HCT116 (cell line): ENCODE measurements at regions not wholly inside any gene's neighbourhood (a gene's known extent, or its start where the extent isn't known, plus 50 kb on each side); places are given as distances from the start of the nearest gene placed in this dataset.

Experiments
- ATAC-seq: fragments of 200-7000 bp; cut with Tn5 transposase; 2 replicates; pipeline ENCODE4 v1.9.1; 2020; ENCODE audit warnings: mild to moderate bottlenecking, moderate library complexity
- BruUV-seq: library from RNA; stranded (reverse); fragments of 400-500 nt; replicated peaks from 2 replicates; lab custom pipeline; 2021; lab: Mats Ljungman, UMichigan
- CTCF ChIA-PET: fragments of 300-600 bp; sonication (Branson Sonifier 250); formaldehyde crosslinking; loops from one replicate; lab custom pipeline; 2021; ENCODE audit warnings: antibody characterized with exemption; lab: Charles Lee
- POLR2A ChIA-PET: fragments of 300-600, 350-600 bp; sonication (Branson Sonifier 250); formaldehyde crosslinking; loops from one replicate; lab custom pipeline; 2021; ENCODE audit warnings: antibody characterized with exemption; lab: Charles Lee
- RAD21 ChIA-PET, 2 experiments: fragments of 300-600 bp; sonication (Branson Sonifier 250); formaldehyde crosslinking; loops; one replicate each; lab custom pipeline; 2023; ENCODE audit warnings: low total read pairs in 2 of 2; ENCODE audit not compliant: uncharacterized antibody in 2 of 2, unreplicated experiment in 2 of 2, low non-redundant PET in 1 of 2; lab: Charles Lee
- DNase-seq: peaks from one replicate; pipeline ENCODE4 v3.0.0-alpha.2; 2010; ENCODE audit warnings: low read depth, low spot score
- H2AFZ ChIP-seq: fragments of 200-600 bp; shearing (Covaris generic), sonication (generic); 2 replicates; pipeline ENCODE4 v1.6.1; 2017; ENCODE audit warnings: low read depth, mixed run types, mixed read lengths, antibody characterized with exemption, low read length; ENCODE audit not compliant: poor library complexity, severe bottlenecking
- H3K27ac ChIP-seq: 2 replicates; pipeline ENCODE4 v1.5.1; 2012; ENCODE audit warnings: low read depth, low read length
- H3K27me3 ChIP-seq: fragments of 200-600 bp; sonication (generic); 2 replicates; pipeline ENCODE4 v1.6.1; 2016; ENCODE audit warnings: mixed run types, low read length, mixed read lengths; ENCODE audit not compliant: insufficient read depth
- H3K36me3 ChIP-seq, 2 experiments: fragments of 200-500 bp in 1 of 2; fragments of 200-600 bp in 1 of 2; sonication (Bioruptor generic) in 1 of 2; sonication (generic) in 1 of 2; 2 replicates each; pipeline versions ENCODE4 v1.5.1 to v1.6.1; 2014 to 2016; ENCODE audit warnings: low read length in 2 of 2, inconsistent platforms in 1 of 2, mixed read lengths in 1 of 2, mixed run types in 1 of 2; ENCODE audit not compliant: insufficient read depth in 2 of 2, control insufficient read depth in 1 of 2
- H3K4me1 ChIP-seq, 2 experiments: fragments of 200-600 bp in 1 of 2; sonication (generic) in 1 of 2; 2 replicates each; pipeline versions ENCODE4 v1.5.1 to v1.6.1; 2012 to 2017; ENCODE audit warnings: low read length in 2 of 2, inconsistent platforms in 1 of 2, mild to moderate bottlenecking in 1 of 2, mixed read lengths in 1 of 2, mixed run types in 1 of 2, moderate library complexity in 1 of 2; ENCODE audit not compliant: insufficient read depth in 2 of 2, control insufficient read depth in 1 of 2
- H3K4me2 ChIP-seq: fragments of 200-600 bp; sonication (generic); 2 replicates; pipeline ENCODE4 v1.6.1; 2017; ENCODE audit warnings: mixed run types, low read length, mixed read lengths
- H3K4me3 ChIP-seq, 2 experiments: fragments of 200-600 bp in 1 of 2; sonication (generic) in 1 of 2; replicated peaks in 1 of 2; 2 replicates each; pipeline ENCODE4 v1.5.1; 2011 to 2016; ENCODE audit warnings: low read length in 2 of 2, control low read depth in 1 of 2, low read depth in 1 of 2, mild to moderate bottlenecking in 1 of 2, mixed read lengths in 1 of 2, mixed run types in 1 of 2
- H3K79me2 ChIP-seq: fragments of 200-600 bp; sonication (generic); 2 replicates; pipeline ENCODE4 v1.6.1; 2017; ENCODE audit warnings: mild to moderate bottlenecking, mixed run types, low read length, moderate library complexity, mixed read lengths; ENCODE audit not compliant: insufficient read depth
- H3K9ac ChIP-seq: fragments of 200-600 bp; sonication (generic); 2 replicates; pipeline ENCODE4 v1.6.1; 2016; ENCODE audit warnings: low read length, mixed read lengths
- H3K9me2 ChIP-seq: fragments of 200-600 bp; sonication (generic), shearing (Covaris generic); 2 replicates; pipeline ENCODE4 v1.6.1; 2017; ENCODE audit warnings: mixed run types, mild to moderate bottlenecking, moderate library complexity; ENCODE audit not compliant: insufficient read depth
- H3K9me3 ChIP-seq, 2 experiments: fragments of 200-500 bp in 1 of 2; fragments of 200-600 bp in 1 of 2; sonication (Bioruptor generic) in 1 of 2; sonication (generic) in 1 of 2; 2 replicates each; pipeline ENCODE4 v1.6.1; 2014 to 2017; ENCODE audit warnings: low read length in 2 of 2, mixed read lengths in 2 of 2, inconsistent platforms in 1 of 2, low read depth in 1 of 2, mild to moderate bottlenecking in 1 of 2, mixed run types in 1 of 2, moderate library complexity in 1 of 2; ENCODE audit not compliant: control insufficient read depth in 1 of 2, insufficient read depth in 1 of 2
- H4K20me1 ChIP-seq: fragments of 200-600 bp; sonication (generic), shearing (Covaris generic); 2 replicates; pipeline ENCODE4 v1.6.1; 2017; ENCODE audit warnings: mixed run types, mild to moderate bottlenecking, moderate library complexity; ENCODE audit not compliant: insufficient read depth
- CEBPB ChIP-seq: IDR thresholded peaks from 2 replicates; pipeline ENCODE4 v1.6.1; 2012; ENCODE audit warnings: low read depth
- EZH2phosphoT487 ChIP-seq: fragments of 200-600 bp; IDR thresholded peaks from 2 replicates; pipeline ENCODE4 v1.6.1; 2018; ENCODE audit warnings: antibody characterized with exemption, borderline replicate concordance
- FOSL1 ChIP-seq: IDR thresholded peaks from 2 replicates; pipeline ENCODE4 v1.6.1; 2012; ENCODE audit warnings: low read depth
- MAX ChIP-seq: IDR thresholded peaks from 2 replicates; pipeline ENCODE4 v1.6.1; 2012
- POLR2A ChIP-seq: IDR thresholded peaks from 2 replicates; pipeline ENCODE4 v1.7.0; 2011; ENCODE audit warnings: borderline replicate concordance; ENCODE audit not compliant: insufficient read depth, insufficient read length; ENCODE audit errors: extremely low read depth
- POLR2AphosphoS5 ChIP-seq: IDR thresholded peaks from 2 replicates; pipeline ENCODE4 v1.6.1; 2011; ENCODE audit warnings: mild to moderate bottlenecking, low read depth, low read length, moderate library complexity
- RAD21 ChIP-seq: IDR thresholded peaks from 2 replicates; pipeline ENCODE4 v1.6.1; 2012; ENCODE audit warnings: low read depth, mild to moderate bottlenecking
- REST ChIP-seq: IDR thresholded peaks from 2 replicates; pipeline ENCODE4 v1.6.1; 2012; ENCODE audit warnings: low read depth
- intact Hi-C: fragments of 100-400 bp; cut with micrococcal nuclease; formaldehyde crosslinking; loops from 2 replicates; pipeline ENCODE4 v1.10.0; 2022
- TF ChIP-seq, protein P1 (sequence below): IDR thresholded peaks from 2 replicates; pipeline ENCODE4 v1.6.1; 2011; ENCODE audit warnings: mild to moderate bottlenecking, low read length, moderate library complexity; ENCODE audit not compliant: insufficient replicate concordance; ENCODE audit errors: extremely low read depth

- ATAC-seq (no peak), DNase-seq (no peak)
- ChIA-PET POLR2A (no interaction called here), CTCF (no interaction called here), RAD21 (no interaction called here)
- Histone ChIP-seq H3K27me3 (no peaks in the 10 kb centered on the region), H3K79me2 (no peaks in the 10 kb centered on the region), H3K9ac (no peak overlapping the region), H3K27ac (no peak overlapping the region), H2AFZ (no peak overlapping the region), H3K36me3 (no peaks in the 10 kb centered on the region), H3K9me3 (peaks cover 0 to 3% of the 10 kb centered on the region in 2 experiments; a peak in 1 of 4 replicates), H3K9me2 (no peaks in the 10 kb centered on the region), H3K4me1 (no peaks in the 10 kb centered on the region), H3K4me3 (no peak overlapping the region), H4K20me1 (no peaks in the 10 kb centered on the region; the same call in 1 of the 2 replicates), H3K4me2 (no peak overlapping the region)
- intact Hi-C loops: no loop called here
- TF ChIP-seq, protein P1, sequence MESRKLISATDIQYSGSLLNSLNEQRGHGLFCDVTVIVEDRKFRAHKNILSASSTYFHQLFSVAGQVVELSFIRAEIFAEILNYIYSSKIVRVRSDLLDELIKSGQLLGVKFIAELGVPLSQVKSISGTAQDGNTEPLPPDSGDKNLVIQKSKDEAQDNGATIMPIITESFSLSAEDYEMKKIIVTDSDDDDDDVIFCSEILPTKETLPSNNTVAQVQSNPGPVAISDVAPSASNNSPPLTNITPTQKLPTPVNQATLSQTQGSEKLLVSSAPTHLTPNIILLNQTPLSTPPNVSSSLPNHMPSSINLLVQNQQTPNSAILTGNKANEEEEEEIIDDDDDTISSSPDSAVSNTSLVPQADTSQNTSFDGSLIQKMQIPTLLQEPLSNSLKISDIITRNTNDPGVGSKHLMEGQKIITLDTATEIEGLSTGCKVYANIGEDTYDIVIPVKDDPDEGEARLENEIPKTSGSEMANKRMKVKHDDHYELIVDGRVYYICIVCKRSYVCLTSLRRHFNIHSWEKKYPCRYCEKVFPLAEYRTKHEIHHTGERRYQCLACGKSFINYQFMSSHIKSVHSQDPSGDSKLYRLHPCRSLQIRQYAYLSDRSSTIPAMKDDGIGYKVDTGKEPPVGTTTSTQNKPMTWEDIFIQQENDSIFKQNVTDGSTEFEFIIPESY: no peak
- TF ChIP-seq RAD21: no peak
- no peak for TF ChIP-seq CEBPB
- no peak for TF ChIP-seq FOSL1
- TF ChIP-seq EZH2phosphoT487: no peak
- no peak for TF ChIP-seq REST
- TF ChIP-seq MAX: no peak
- TF ChIP-seq POLR2AphosphoS5: no peak
- TF ChIP-seq POLR2A: no peak
- no TSS peak for BruUV-seq
Observed at GRCh38 chr1:81213279-81213678, 587.5 kb upstream of the ADGRL2 start.
